PFSK-1 (cell line): ENCODE measurements at regions not wholly inside any gene's neighbourhood (a gene's known extent, or its start where the extent isn't known, plus 50 kb on each side); places are given as distances from the start of the nearest gene placed in this dataset.

ENCODE experiments used
- FOXP2 ChIP-seq: optimal IDR thresholded peaks from 2 replicates; pipeline ENCODE3; 2011; ENCODE audit warnings: borderline replicate concordance, control low read depth, inconsistent platforms; ENCODE audit not compliant: insufficient read depth; ENCODE audit errors: extremely low read length, extremely low read depth
- POLR2AphosphoS5 ChIP-seq: IDR thresholded peaks from 2 replicates; pipeline ENCODE4 v1.6.1; 2012; ENCODE audit warnings: low read depth, mild to moderate bottlenecking, control low read depth, low read length, moderate library complexity
- SIN3A ChIP-seq: IDR thresholded peaks from 2 replicates; pipeline ENCODE4 v1.6.1; 2012; ENCODE audit warnings: mild to moderate bottlenecking, low read length, moderate library complexity, borderline replicate concordance; ENCODE audit not compliant: insufficient read depth
- TAF1 ChIP-seq: IDR thresholded peaks from 2 replicates; pipeline ENCODE4 v1.6.1; 2012; ENCODE audit warnings: low read length, control low read depth, borderline replicate concordance; ENCODE audit not compliant: insufficient read depth
- TF ChIP-seq, protein P1 (sequence below), 2 experiments: IDR thresholded peaks; 2 replicates each; pipeline versions ENCODE4 v1.6.1 to v1.8.0; 2011 to 2012; ENCODE audit warnings: low read depth in 2 of 2, low read length in 2 of 2, control low read depth in 1 of 2, inconsistent platforms in 1 of 2, mild to moderate bottlenecking in 1 of 2, moderate library complexity in 1 of 2; ENCODE audit not compliant: insufficient read depth in 1 of 2

DNA sequence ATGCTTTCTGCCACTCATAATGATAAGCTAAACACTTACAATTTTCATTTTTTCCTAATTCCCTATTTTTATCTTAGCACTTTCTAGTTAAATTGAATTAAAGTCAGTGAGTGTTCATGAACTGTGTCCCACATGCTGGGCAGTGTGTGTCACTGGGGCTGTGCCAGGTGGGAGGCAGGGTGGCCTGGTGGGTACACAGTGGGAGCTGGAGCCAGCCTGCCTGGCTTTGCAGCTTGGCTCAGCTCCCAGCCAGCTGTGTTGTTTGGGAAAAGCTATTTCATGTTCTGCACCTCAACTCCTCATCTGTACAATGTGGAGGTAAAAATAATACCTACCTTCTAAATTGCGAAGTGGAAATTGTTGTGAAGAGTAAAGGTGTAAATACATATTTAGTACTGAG is 238.4 kb downstream of the PLA2G4A start:
- no peak for TF ChIP-seq SIN3A
- TF ChIP-seq TAF1 = no peak
- no peak for TF ChIP-seq POLR2AphosphoS5
- TF ChIP-seq, protein P1, sequence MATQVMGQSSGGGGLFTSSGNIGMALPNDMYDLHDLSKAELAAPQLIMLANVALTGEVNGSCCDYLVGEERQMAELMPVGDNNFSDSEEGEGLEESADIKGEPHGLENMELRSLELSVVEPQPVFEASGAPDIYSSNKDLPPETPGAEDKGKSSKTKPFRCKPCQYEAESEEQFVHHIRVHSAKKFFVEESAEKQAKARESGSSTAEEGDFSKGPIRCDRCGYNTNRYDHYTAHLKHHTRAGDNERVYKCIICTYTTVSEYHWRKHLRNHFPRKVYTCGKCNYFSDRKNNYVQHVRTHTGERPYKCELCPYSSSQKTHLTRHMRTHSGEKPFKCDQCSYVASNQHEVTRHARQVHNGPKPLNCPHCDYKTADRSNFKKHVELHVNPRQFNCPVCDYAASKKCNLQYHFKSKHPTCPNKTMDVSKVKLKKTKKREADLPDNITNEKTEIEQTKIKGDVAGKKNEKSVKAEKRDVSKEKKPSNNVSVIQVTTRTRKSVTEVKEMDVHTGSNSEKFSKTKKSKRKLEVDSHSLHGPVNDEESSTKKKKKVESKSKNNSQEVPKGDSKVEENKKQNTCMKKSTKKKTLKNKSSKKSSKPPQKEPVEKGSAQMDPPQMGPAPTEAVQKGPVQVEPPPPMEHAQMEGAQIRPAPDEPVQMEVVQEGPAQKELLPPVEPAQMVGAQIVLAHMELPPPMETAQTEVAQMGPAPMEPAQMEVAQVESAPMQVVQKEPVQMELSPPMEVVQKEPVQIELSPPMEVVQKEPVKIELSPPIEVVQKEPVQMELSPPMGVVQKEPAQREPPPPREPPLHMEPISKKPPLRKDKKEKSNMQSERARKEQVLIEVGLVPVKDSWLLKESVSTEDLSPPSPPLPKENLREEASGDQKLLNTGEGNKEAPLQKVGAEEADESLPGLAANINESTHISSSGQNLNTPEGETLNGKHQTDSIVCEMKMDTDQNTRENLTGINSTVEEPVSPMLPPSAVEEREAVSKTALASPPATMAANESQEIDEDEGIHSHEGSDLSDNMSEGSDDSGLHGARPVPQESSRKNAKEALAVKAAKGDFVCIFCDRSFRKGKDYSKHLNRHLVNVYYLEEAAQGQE (IDR thresholded peaks at IDR 0.05; ENCODE audit: insufficient read depth in 1 of 2, low read depth in 2 of 2, low read length in 2 of 2) = no peak
- TF ChIP-seq FOXP2 = no peak
